ENCODE measurements at regions not wholly inside any gene's neighbourhood (a gene's known extent, or its start where the extent isn't known, plus 50 kb on each side); places are given as distances from the start of the nearest gene placed in this dataset.
A peak's percentile ranks its signal among the peaks of the same experiment; 100 is the strongest.
"Not testable (repeated sequence)": the region's sequence is repeated elsewhere in the genome, so short reads cannot be mapped to it uniquely, and the experiment has no call there.

DNA sequence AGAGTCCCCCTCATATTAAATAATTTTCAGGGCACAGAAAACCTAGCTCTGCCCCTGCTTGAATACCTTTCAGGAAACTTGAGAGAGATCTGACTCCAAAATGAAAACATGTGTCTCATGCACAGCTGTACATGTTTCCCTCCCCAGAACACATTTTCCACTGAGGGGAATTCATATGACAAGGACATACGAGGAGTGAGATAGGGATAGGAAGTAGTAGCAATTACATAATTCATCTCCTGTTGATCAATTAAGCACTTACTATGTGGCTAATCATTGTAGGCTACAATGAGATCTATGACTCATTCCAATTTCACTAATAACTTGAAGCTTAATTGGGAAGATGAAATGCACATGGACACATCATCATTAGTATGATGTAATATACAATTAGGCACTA, 302.1 kb downstream of the PCDH11X start:
- not testable (repeated sequence) for DNase-seq (ENCODE audit: low read depth, low spot score)

DNA sequence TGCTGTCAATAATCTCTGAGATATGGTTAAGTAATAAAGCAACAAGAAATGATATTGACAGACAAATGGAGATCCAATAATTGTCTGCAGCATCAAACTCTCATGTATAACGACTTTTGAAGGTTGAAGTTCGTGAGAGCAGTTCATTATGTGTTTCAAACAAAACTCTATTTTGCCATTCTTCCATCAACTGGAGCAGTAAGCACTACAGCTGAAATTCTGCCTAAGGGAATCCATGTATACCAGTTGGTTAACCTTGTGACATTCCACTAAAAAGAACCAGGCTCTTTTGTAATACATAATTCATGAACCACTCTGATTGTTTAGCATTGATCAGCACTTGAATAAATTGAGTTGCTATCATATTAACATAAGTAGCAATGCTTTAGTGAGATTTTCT, 311.6 kb downstream of the PCDH11X start:
- not testable (repeated sequence) for DNase-seq (ENCODE audit: low read depth, low spot score)

DNA sequence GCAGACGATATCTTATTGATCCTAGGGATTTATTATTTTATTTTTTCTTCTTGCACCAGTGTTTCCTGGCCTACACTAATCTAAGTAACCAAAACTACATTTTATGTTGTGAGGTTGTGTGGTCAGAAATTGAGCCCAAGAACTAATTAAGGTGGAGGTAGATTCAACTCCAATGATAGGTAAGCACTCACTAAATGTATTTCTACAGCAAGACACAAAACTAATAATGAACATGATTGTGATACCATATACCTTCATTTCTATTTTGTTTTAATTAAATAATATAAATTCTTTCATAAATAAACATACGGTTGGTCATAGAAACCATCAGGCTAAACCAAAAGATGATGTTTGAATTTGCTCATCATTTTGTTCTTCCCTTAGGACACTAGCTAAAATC, 319.0 kb downstream of the PCDH11X start:
- DNase-seq (ENCODE audit: low read depth, low spot score), result not testable (repeated sequence)

DNA sequence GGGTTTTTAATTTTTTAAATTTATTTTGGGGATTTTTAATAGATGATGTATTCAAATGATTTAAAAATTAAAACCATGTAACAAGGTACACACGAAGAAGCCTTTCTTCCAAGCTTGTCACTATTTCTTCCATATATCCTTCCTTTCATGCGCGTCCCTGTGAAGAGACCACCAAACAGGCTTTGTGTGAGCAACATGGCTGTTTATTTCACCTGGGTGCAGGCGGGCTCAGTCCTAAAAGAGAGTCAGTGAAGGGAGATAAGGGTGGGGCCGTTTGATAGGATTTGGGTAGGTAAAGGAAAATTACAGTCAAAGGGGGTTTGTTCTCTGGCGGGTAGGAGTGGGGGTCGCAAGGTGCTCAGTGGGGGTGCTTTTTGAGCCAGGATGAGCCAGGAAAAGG, 320.9 kb downstream of the PCDH11X start:
- not testable (repeated sequence) for DNase-seq (ENCODE audit: low read depth, low spot score)

DNA sequence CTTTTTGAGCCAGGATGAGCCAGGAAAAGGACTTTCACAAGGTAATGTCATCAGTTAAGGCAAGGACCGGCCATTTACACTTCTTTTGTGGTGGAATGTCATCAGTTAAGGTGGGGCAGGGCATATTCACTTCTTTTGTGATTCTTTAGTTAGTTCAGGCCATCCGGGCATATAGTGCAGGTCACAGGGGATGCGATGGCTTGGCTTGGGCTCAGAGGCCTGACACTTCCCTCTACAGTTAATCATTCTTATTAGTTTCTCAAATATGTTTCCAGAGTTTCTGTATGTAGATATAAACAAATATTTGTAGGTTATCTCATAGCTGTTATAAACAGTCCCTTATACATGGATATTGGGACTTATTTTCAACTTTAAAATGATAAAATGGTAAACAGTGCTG, 326.5 kb downstream of the PCDH11X start:
- peak; percentile 13 for DNase-seq (ENCODE audit: low read depth, low spot score)

DNA sequence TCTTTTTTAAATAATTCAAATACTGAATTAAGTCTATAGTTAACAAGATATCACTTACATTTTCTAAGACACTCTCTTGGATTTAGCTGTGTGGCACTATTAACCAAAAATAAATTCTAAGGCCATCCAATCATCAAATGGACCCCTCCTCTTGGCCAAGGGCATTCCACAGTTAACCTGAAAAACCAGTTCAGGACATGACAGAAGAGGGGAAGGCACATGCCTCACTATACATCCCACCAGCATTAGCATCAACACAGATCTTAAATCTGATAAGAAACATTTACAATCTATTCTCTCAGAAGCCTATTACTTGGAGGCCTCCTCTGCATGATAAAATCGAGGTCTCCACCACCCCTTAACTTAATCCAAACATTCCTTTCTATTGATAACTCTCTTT, 327.5 kb downstream of the PCDH11X start:
- DNase-seq (ENCODE audit: low read depth, low spot score), result not testable (repeated sequence)

DNA sequence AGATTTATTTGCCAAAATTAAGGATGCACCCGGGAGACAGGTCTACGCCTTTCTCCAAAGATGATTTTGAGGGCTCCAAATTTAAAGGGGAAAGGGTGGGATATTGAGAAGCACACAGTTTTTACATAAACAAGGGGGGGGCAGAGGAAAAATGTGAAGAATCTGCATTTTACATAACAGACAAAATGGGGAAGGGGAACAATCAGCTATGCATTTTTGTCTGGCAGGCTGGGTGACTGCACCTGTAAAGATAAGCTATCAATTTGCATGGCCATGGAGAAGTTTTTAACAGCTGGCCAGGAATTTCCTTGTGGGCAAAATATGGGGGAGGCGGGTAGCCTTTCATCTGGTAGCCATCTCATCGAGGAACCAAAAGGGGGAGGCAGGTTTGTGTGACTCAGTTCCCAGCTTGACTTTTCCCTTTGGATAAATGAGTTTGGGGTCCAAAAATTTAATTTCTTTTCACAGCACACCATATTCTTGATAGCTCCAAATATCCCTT, 331.3 kb downstream of the PCDH11X start:
- DNase-seq (ENCODE audit: low read depth, low spot score), result peak; percentile 12

DNA sequence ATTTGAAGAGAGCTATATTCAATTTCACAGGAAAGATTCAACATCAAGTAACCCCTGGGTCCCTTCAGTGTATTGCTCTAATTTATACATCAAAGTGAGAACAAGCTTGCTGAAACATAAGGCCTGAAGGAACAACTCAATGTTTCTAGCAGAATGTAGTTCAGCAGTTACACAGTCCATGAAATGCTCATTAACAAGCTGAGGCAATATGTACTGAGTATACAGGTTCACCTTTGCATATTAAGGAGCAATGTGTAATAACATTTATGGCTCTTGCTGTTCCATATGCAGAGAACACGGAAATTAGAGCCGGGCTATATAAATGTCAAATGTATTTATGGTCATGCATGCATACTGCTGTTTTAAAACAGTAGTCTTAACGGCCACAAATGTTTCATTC, 338.5 kb downstream of the PCDH11X start:
- DNase-seq (ENCODE audit: low read depth, low spot score), result not testable (repeated sequence)

DNA sequence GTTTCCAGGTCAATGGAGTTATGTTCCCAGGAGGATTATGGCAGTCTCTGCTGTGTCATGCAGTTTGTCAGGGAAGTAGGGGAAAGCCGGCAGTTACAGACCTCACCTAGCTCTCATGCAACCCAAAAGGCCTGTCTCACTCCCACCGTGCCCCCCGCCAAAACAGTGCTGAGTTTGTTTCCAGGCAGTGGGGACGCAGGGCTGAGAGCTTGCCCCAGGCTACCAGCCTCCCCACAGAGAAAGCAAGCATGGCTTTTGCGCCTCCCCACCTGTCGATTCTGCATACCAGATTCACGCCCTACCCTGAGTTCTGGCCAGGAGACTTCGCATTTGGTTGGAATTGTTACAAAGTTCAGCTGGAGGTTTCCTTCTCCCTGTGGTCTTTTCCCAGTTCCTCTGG, 383.9 kb downstream of the PCDH11X start:
- DNase-seq (ENCODE audit: low read depth, low spot score), result peak; percentile 79

DNA sequence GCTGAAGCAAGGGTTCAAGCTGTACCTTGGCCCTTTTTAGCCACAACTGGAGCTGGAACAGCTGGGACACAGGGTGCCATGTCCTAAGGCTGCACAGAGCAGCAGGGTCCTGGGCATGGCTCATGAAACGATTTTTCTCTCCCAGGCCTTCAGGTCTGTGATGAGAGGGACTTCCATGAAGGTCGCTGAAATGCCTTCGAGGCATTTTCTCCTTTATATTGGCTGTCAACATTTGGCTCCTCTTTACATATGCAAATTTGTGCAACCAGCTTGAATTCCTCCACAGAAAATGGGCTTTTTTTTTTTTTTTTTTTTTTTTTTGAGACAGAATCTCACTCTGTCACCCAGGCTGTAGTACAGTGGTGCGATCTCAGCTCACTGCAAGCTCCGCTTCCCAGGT, 430.8 kb downstream of the PCDH11X start:
- DNase-seq (ENCODE audit: low read depth, low spot score), result peak; percentile 63

DNA sequence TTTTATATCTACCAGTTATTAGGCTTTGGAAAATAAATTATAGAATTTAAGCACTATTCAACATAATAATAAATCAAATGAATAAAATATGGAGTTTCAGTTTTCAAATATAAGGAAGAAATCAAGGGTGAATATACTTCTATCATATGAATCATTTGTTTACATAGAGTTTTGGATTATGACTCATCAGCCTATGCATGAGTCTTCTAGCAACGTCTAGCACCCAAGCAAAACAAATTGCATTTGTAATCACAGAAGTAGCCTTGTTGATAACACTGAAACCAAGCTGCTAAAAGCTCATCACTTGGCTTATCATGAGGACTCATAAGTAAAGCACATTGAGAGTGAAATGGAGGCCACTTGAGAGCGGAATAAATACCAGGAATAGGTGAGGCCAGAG, 434.6 kb downstream of the PCDH11X start:
- DNase-seq (ENCODE audit: low read depth, low spot score), result no peak

DNA sequence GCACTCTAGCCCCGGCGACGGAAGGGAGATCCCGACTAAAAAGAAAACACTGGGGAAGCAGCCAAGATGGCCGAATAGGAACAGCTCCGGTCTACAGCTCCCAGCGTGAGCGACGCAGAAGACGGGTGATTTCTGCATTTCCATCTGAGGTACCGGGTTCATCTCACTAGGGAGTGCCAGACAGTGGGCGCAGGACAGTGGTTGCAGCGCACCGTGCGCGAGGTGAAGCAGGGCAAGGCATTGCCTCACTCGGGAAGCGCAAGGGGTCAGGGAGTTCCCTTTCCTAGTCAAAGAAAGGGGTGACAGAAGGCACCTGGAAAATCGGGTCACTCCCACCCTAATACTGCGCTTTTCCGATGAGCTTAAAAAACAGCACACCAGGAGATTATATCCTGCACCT, 435.8 kb downstream of the PCDH11X start:
- not testable (repeated sequence) for DNase-seq (ENCODE audit: low read depth, low spot score)

DNA sequence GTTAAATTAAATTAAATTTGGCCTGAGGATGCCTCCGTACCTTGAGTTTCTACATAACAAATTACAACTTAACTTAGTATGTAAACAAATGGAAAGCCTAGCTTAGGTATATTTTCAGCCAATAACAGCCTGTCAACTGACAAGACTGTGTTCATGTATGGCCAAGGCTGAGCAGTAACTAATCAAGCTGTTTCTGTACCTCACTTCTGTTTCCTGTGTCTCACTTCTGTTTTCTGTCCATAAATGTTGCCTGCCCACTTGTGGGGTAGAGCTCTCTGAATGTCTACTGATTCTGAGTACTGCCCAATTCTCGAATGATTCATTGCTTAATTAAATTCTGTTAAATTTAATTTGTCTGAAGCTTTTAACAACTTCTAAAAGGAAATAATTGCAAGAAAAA, 445.2 kb downstream of the PCDH11X start:
- DNase-seq (ENCODE audit: low read depth, low spot score), result no peak

DNA sequence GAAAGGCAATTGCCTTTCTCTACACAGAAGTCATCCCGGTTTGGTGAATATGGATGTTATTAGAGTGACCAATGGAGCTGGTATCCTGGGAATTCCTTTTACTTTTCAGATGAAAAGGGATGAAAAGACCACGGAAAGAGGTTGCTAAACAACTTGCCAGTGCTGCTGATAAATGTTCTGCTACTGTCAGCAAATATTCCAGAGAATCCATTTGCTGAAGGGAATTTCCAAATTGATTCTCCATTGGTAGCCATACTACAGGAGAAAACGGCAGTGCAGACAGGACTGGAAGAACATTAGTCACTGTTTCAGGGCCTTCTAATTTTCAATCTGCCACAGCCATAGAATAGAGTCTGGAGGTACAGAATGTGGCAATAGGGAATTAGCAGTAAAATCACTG, 451.5 kb downstream of the PCDH11X start:
- DNase-seq (ENCODE audit: low read depth, low spot score), result no peak

DNA sequence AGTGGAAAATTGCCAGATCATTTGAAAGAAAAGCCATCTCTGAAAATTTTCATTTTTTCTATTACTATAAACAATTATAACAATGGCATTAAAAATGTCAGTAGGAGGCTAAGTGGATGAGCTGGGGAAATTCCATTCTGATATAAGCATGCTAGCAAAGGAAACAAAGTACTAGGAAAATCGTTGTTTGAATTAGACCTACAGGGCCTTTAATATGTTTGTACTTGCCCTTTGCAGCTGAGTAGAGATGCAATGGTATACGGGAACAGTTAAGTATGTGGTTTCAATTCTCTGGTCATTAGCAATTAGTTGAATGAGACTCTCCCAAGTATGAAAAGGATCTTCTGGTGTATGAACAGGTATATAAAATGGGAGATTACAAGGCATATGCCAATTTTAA, 452.2 kb downstream of the PCDH11X start:
- DNase-seq (ENCODE audit: low read depth, low spot score), result no peak

DNA sequence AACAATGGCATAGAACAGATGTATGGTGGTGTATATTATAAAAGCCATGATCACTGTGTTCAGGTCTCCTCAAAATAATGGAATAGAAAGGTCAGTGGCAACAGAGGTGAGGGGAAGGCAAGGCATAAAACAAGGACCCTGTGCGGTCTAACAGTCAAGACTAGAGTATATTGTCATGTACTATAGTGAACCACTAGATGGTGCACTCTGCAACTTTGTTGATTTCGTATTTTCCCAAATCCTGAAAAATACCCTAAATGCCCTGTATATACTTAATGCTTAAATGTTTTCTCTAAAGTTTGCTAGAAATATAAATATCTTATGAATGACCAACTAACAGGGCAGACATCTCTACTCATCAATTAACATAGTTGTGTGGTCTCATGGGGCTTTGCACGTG, 453.0 kb downstream of the PCDH11X start:
- no peak for DNase-seq (ENCODE audit: low read depth, low spot score)

DNA sequence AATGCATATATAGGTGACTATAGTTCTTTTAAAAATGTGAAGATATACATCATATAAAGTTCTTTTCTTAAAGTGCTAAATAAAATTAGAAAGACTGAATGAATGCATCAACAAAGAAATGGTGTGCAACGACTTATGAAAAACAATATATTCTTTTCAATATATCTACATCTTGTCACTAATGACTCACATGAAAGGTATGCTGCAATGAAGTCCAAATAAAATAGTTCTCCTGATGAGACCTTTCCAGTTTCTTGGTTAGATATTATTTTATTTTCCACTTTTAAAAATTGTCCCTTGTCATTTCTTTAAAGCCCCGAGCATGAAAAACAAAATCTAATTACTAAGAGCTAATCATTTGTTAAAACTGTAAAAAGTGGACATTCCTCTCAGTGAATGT, 462.1 kb downstream of the PCDH11X start:
- DNase-seq (ENCODE audit: low read depth, low spot score), result no peak

DNA sequence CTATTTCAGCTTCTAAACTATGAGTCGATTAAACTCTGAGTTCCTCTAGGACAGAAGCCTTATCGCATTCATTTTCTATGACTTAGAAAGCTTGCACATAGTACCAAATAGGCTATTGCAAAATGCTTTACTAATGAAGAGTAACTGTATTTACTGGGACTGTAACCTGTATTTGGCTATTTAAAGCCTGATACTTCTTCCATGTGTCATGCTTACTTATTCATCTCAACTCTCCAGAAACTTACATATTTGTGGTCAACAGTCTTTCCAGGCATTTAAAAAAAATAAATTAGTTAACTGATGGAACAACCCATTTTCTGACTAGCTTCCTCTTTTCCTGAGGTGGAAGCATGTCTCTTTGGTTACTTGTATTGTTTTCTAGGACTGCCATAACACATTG, 467.9 kb downstream of the PCDH11X start:
- no peak for DNase-seq (ENCODE audit: low read depth, low spot score)

DNA sequence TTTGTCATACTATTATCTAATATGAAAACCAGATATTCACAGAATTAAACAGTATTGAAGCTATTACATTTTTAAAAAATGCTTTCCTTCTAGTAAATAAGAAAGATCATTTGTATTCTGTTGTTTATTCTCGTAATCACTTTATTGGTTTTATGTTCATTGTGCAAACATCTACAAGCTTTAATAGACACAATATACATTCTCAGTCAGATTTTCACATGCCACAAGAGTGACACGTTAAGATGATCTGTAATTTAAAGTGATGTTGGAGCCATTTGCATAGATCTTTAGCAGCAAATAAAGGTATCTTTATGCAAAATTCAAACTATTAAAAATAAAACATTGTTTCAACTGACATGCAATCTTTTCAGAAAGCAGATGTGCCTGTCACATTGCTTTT, 469.9 kb downstream of the PCDH11X start:
- no peak for DNase-seq (ENCODE audit: low read depth, low spot score)

DNA sequence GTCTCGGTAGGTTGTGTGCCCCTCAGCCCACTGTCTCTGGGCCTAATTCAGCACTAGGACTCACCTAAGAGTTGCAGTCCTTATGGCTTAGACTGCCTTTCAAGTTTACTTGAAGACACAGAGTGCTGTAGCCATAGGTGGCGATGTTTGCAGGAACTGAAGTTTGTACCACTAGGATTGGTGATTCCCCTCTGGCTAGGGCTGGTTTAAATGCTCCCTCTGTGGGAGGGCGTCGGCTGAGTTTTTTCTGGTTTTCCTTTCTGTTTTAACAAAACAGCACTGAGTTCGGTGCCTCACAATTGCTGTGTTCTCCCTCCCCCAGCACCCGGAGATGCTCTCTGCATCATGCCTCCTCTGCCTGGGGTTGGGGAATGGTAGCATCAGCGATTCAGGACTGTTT, 480.9 kb downstream of the PCDH11X start:
- DNase-seq (ENCODE audit: low read depth, low spot score), result peak; percentile 8

DNA sequence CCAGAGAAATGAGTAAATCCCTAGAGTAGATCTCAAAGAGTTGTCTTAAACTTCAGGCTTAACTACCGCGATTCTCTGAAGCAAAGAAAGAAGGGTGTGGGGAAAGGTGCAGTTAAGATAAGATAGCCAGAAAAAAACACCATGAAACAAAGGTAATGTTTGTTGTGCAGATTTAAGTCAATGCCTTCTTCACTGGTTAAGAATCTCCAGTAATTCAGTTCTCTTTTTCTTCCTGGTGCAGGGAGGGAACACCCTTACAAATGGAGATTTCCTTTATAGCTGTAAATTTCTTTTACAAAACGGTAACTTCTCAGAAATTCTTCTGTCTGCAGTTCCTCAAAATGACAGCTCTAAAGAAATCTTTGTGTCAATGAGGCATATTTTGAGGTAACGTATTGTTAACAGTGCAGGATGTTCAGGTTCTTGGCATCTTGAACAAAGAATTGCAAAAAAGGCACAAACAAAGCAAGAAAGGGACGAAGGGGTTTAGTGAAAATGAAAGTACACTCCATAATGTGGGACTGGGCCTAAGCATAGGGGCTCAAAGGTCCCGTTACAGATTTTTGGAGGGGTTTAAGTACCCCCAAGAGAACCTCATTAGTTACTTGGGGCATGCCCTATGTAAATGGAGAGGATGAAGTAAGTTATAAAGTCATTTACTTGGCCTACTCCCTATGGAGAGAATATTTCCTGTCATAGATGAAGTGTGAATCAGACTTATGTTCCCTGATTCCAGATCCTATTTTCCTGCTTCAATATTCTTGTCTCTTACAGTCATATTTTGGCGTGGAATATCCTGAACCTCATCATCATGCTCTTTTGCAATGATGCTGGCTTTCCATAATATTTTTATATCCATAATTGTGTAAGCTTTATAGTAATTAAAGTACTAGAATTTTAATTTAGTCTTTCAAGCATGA, 492.0 kb downstream of the PCDH11X start:
- DNase-seq (ENCODE audit: low read depth, low spot score), result peak; percentile 57

DNA sequence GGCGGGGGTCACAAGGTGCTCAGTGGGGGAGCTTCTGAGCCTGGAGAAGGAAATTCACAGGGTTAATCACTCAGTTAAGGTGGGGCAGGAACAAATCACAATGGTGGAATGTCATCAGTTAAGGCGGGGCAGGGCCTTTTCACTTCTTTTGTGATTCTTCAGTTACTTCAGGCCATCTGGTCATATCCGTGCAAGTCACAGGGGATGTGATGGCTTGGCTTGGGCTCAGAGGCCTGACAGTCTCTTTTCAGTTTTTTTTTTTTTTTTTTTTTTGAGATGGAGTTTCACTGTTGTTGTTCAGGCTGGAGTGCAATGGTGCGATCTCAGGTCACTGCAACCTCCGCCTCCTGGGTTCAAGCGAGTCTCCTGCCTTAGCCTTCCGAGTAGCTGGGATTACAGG, 499.4 kb downstream of the PCDH11X start:
- not testable (repeated sequence) for DNase-seq (ENCODE audit: low read depth, low spot score)

DNA sequence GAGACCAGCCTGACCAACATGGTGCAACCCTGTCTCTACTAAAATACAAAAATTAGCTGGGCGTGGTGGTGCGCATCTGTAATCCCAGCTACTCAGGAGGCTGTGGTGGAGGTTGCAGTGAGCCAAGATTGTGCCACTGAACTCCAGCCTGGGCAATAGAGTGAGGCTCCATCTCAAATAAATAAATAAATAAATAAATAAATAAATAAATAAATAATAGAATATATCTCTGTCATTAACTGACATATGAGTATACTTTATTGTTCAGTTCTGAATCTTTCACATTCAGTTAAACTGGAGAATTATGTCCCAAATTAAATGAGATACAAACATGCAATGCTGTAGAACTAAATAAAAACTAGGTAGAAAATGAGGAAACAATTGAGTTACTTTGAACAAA, 501.2 kb downstream of the PCDH11X start:
- not testable (repeated sequence) for DNase-seq (ENCODE audit: low read depth, low spot score)

Data from ELF-1 (cell line).